Hippocampal formation (tissue), 2 donors: ENCODE measurements at regions not wholly inside any gene's neighbourhood (a gene's known extent, or its start where the extent isn't known, plus 50 kb on each side); places are given as distances from the start of the nearest gene placed in this dataset.

ENCODE experiments used
- DNase-seq, 2 donors: peaks; one replicate each; lab custom pipeline; 2025; lab: John Stamatoyannopoulos, UW

DNA sequence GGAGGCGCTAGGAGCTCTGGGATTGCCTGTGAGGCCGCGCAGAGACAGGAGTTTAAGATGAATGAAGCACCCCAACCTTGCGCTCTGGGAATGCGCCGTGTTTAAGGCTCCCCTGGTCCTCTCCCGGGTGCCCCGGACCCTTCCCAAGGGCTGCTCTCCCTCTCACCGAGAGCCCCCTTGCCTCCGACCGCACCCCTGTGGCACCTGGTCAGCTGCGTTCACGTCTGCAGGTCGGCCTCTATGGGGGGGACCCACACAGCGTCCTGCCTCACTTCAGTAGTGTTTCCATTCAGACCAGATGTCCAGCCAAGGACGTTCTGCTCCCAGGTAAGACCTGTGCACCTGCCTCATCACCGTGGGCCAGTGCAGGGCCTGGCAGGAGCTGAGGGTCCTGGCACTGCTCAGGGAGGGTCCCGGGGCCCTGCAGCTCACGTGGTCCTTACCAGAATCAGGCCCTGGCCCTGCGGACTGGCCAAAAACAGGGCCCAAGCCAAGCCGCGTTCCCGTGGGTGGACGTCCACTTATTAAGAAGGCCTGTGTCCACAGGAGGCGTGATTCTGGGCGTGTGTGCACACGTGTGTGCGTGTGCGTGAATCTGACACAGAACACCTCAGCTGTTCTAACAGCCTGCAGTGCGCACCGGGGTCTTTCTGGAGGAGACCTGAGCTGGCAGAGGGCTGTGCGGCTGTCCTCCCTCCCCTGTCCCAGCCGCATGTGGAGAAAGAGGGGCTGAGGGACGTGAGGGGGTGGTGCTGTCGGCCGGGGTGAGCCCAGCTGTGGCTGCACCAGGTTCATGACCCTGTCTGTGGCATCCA, 79.9 kb upstream of the BHLHE23 start:
- no peak for DNase-seq

GRCh38 chr20:63085151-63085861, 78.5 kb upstream of the BHLHE23 start:
- no peak for DNase-seq

DNA sequence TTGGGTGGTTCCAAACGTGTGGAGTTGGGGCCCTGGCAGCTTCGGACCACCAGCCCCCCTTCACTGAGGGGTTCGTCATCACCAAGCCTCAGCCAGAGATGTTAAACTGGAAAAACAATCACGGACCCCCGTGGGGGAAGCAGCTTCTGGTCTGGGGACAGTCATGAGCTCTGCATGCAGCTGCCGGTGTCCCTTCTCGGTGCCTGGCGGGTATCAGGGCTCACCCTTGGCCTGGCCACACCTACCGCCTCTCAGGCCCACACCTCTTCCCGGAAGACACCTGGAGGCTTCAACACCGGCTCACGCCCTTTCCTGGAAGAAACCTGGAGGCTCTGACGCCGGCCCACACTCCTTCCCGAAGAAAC, 77.8 kb upstream of the BHLHE23 start:
- DNase-seq = no peak

DNA sequence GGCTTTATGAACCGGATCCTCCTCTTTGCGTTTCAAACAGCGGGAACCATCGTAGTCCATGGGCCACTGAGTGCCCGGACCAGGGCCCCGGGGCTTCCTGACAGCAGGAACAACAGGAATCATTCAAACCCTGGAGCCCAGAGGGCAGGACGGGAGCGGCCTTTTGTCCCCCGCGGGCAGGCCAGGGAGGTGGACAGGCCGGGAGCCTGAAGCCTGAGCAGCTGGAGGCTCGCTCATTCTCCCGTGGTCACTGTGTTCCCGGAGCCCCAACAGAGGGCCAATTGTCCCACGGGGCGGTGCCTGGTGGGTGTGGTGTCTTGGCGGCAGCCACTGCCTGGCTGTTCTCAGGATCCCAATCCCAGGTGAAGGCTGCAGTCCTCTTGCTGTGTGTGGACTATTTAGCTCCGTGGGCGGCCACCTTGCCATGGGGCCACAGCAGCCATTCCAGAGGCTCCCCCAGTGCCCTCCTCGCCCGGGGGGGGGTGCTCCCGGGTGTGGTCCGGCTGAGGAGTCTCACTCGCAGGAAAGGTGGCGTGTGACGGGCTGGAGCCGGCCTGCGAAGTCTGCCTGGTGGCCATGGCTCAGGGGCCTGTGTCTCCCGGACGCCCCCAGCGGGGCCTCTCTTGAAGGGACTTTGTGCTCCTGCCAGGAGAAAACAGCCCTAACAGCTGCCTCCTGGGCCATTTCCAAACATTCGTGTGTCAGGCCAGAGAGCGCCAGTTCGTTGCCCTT, 77.2 kb upstream of the BHLHE23 start:
- DNase-seq = no peak

DNA sequence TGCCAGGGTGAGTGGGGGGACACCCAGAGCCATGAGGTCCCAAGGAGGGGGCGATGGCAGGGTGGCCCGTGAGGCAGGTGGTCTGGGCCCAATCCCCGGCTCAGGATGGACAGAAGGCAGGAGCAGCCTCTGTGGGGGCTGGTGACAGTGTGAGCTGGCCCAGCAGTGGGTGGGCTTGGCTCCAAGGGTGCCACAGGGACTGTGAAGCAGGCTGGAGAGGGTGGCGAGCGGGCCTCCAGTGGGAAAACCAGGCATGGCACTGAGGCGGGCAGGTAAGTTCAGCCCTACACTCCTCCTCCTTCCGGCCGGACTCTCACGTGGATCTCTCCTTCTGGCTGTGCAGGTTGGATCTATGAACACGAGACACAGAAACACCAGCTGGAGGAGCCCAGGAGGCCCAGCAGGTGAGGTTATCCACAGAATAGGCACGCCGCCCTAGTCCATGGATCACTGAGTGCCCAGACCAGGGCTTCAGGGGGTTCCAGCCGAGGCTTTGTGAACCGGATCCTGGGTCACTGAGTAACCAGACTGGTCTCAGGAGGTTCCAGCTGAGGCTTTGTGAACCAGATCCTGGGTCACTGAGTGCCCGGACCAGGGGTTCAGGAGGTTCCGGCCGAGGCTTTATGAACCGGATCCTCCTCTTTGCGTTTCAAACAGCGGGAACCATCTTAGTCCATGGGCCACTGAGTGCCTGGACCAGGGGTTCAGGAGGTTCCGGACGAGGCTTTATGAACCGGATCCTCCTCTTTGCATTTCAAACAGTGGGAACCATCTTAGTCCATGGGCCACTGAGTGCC, 76.4 kb upstream of the BHLHE23 start:
- no peak for DNase-seq

DNA sequence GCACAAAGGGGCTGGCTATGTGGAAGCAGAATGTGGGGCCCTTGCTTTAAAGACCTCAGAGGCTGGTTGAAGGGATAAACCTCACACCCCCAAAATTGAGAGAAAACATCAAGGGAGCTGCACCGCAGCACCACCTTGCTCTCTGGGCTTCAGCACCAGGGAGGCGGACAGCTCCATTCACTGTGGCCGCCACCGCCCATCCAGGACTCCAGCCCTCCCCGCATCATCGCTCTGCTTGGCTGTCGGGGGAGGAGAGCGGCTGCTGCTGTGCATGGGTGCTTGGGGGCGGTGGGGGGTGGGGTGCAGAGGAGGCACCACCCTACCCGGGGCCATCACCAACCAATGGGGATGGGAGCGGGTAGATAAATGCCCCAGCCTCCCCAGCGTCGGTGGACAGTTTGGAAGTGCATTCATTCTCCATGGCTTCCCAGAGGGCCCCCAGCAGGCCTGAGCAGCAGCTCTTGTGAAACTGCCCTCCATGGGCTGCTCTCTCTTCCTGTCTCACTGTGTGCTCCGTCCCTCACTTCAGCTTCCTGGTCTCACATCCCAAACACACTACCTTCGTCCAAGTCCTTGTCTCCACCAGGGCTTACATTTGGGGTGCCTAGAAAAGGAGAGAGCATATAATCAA, 75.7 kb upstream of the BHLHE23 start:
- no peak for DNase-seq

DNA sequence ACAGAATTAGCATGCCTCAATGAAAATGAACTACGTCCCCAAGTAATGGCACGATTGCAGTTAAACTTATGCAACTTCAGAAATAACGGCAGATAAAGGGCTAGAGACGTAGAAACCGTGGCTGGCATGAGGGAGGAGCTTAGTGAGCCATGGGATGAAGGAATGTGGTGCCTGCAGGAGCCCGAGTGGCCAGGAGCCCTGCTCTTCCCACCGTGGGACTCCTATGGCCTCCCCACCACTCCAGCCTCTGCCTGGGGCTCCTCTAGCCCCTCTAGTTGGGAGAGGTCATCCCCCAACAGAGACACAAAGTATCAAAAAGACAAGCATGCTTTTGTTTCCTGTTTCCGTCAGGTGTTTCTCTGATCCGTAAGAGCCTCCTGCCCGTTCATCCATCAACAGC, 75.1 kb upstream of the BHLHE23 start:
- DNase-seq = no peak

DNA sequence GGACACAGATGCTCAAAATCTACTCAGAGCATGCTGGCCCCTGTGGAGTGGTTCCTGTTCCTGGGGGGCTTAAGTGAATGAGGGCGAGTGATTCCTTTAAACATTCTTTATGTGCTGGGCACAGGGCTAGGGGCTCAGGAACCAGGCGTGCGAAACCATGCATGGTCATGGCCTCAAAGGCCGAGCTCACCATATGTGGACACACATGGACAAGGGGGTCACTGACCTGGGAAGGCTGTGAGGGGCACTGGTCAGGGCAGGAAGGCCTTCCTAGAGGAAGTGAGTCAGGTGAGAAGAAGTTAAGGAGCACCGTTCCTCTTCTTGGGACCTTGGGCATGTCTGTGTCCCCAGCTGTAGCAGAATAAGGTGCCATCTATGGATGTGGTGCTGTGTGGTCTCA, 74.6 kb upstream of the BHLHE23 start:
- DNase-seq = no peak

GRCh38 chr20:63080811-63081210, 74.0 kb upstream of the BHLHE23 start:
- DNase-seq = no peak

DNA sequence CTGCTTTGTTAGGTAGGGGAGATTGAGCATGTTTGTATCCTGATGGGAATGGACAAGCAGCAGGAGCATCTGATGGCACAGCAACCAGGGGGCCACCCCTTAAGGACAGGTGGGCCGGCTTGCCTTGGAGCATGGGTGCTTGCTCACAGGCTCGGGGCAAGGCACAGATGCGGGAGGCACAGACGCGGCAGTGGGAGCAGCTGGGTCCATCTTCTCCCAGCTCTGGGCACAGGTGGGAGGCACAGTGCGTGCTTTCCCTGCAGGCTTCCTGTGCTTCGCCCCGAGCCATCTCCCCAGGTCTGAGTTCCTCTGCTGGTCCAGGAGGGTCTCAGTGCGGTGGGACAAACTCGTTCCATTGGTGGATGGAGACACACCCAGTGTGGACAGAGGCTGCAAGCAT, 73.6 kb upstream of the BHLHE23 start:
- no peak for DNase-seq

- DNase-seq = no peak
Measured at GRCh38 chr20:63079971-63080370, 73.2 kb upstream of the BHLHE23 start.

DNA sequence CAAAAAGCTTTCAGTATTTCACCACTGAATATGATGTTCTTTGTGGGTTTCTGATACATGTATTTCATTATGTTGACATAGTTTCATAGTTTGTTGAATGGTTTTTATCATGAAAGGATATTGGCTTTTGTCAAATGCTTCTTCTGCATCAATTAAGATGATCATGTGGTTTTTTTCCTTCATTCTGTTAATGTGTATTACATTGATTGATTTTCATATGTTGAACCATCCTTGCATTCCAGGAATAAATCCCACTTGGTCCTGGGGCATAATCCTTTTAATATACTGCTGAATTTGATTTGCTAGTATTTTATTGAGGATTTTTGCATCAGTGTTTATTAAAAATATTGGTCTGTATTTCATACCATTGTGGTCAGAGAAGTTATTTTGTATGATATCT, 70.9 kb upstream of the BHLHE23 start:
- no peak for DNase-seq

- DNase-seq = no peak
Measured at GRCh38 chr20:63076421-63076820, 69.7 kb upstream of the BHLHE23 start.

- DNase-seq = no peak
Measured at GRCh38 chr20:63074631-63075030, 67.9 kb upstream of the BHLHE23 start.

DNA sequence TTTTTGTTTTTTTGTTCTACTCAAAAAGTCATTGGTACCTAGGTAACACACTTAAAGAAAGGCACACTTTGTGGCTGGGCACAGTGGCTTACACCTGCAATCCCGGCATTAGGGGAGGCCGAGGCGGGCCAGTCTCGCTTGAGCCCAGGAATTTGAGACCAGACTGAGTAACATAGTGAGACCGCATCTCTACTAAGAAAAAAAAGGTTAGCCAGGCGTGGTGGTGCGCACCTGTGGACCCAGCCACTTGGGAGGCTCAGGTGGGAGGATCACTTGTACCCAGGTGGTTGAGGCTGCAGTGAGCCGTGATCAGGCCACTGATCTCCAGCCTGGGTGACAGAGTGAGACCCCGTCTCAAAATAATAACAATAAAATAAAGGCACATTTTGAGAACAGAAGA, 67.4 kb upstream of the BHLHE23 start:
- no peak for DNase-seq

- no peak for DNase-seq
Measured at GRCh38 chr20:63073738-63074065, 66.9 kb upstream of the BHLHE23 start.

- no peak for DNase-seq
Measured at GRCh38 chr20:63072991-63073737, 66.4 kb upstream of the BHLHE23 start.

GRCh38 chr20:63072231-63072791, 65.5 kb upstream of the BHLHE23 start:
- DNase-seq = no peak

DNA sequence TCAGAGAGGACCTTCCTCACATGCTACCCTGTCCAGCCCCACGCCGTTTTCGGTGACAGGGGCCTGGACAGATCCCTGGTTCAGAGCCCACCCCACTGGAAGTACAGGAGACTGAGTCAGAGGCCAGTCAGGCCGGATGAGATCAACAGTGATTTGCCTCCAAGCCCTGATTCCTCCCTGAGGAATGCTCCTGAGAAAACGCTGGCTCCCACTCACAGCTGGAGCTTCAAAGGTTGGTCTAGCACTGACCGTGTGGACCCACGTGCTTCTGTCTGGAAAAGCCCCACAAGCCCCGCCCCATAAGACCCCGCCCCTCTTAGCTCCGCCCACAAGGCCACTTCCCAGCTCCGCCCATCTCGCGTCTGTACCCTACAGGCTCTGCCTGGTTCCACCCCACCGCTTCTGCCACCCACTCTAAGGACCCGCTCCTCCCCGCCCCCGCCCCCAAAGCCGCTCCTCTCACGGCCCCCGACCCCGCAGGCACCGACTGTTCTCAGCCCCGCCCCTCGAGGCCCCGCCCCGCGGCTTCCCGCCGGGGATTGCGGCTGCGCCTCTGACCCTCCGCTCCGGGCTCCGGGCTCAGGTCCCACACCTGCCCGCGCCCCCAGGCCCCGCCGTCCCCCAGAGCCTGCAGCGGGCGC, 64.9 kb upstream of the BHLHE23 start:
- no peak for DNase-seq
